IPS-20b (cell line): ENCODE measurements at regions not wholly inside any gene's neighbourhood (a gene's known extent, or its start where the extent isn't known, plus 50 kb on each side); places are given as distances from the start of the nearest gene placed in this dataset.
"Not testable (repeated sequence)": the region's sequence is repeated elsewhere in the genome, so short reads cannot be mapped to it uniquely, and the experiment has no call there.

Experiments used
- H3K27ac ChIP-seq: one replicate; pipeline ENCODE4 v1.5.1; 2013; ENCODE audit warnings: low read length
- H3K27me3 ChIP-seq: 2 replicates; pipeline ENCODE4 v1.6.1; 2013; ENCODE audit warnings: mild to moderate bottlenecking, low read length, inconsistent platforms; ENCODE audit not compliant: insufficient read depth
- H3K36me3 ChIP-seq: 2 replicates; pipeline ENCODE4 v1.6.1; 2013; ENCODE audit warnings: low read depth, mild to moderate bottlenecking, inconsistent platforms, low read length, moderate library complexity; ENCODE audit not compliant: insufficient read depth
- H3K4me1 ChIP-seq: 2 replicates; pipeline ENCODE4 v1.6.1; 2013; ENCODE audit warnings: mild to moderate bottlenecking, control low read depth, inconsistent platforms, low read length, moderate library complexity; ENCODE audit not compliant: insufficient read depth
- H3K4me3 ChIP-seq: 2 replicates; pipeline ENCODE4 v1.5.1; 2013; ENCODE audit warnings: mild to moderate bottlenecking, low read length, inconsistent platforms
- H3K9ac ChIP-seq: 2 replicates; pipeline ENCODE4 v1.6.1; 2013; ENCODE audit warnings: low read depth, mild to moderate bottlenecking, inconsistent platforms, low read length, moderate library complexity
- H3K9me3 ChIP-seq: 2 replicates; pipeline ENCODE4 v1.6.1; 2013; ENCODE audit warnings: mild to moderate bottlenecking, low read depth, low read length, inconsistent platforms; ENCODE audit not compliant: insufficient read depth

DNA sequence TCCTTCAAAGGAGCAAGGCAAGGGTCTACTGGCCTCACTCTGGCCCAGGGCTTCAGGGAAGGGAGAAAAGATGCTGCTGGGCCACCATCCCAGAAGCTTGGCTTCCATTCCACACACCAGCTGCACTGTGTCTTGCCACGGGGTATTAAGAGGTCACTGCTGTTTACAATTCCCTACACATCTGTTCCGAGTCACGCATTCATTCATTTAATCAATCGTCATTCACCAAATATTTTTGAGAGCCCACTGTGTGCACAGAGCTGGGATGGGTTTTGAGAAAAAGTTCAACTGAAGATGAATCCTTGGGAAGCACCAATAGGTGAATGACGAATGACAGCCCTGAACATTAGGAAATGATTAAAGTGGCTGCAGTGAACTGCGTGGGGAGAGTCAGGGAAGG is 101.7 kb downstream of the NAV1 start:
- Histone ChIP-seq H3K4me1 (peaks cover 7% of the 10 kb centered on the region; the same call in 1 of the 2 replicates), H3K9ac (no peak overlapping the region), H3K4me3 (no peak overlapping the region), H3K9me3 (no peaks in the 10 kb centered on the region), H3K36me3 (no peaks in the 10 kb centered on the region), H3K27me3 (0 out of 2 replicates have a peak, but pooled peaks cover under 1% of the 10 kb centered on the region), H3K27ac (no peak overlapping the region)

DNA sequence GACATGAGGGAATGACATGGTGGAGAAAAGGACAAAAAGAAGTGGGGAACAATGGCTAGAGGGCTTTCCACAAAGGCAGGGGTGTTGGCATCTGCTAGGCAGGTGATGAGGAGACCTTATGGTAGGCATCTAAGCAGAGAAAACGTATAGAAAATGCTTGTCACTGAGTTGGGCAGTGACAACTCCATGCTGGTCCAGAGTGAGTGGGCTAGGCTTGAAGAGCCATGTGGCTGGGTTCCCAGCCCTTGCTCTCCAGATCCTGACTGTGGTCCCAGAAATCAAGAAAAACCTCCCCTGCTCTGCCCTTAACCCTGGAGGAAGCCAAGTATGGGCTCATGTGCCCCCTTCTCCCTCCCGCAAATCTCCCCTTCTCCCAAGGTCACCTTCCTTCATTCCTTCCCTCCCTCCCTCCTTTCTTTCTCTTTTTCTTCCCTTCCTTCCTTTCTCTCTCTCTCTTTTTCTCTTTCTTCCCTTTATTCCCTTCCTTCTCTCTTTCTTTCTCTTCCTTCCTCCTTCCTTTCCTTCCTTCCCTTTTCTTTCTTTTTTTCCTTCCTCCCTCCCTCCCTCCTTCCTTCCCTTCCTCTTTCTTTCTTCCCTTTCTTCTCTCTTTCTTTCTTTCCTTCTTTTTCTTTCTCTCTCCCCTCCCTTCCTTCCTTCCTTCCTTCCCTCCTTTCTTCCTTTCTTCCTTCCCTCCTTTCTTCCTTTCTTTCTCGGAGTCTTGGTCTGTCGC is 102.8 kb downstream of the NAV1 start:
- Histone ChIP-seq H3K4me1 (peaks cover under 1% of the 10 kb centered on the region; the same call in 1 of the 2 replicates), H3K9ac (no peak overlapping the region), H3K27ac (no peak overlapping the region), H3K9me3 (no peaks in the 10 kb centered on the region), H3K4me3 (no peak overlapping the region), H3K36me3 (no peaks in the 10 kb centered on the region), H3K27me3 (peaks cover 12% of the 10 kb centered on the region)

DNA sequence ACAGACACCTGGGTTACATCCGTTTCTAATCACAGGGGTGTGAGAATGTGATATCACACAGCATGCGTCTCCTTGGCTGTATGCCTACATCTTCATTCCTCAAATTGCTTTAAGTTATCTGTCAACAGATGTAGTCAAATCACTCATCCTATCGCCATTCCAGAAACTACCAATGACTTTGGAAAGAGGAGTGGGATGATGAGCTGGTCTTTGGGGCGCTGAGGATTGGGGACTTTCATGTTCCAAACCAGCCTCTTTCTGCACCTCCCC is 104.8 kb downstream of the NAV1 start:
- H3K27me3 ChIP-seq, result peaks cover 25% of the 10 kb centered on the region
- H3K27ac ChIP-seq, result no peak overlapping the region
- H3K9ac ChIP-seq, result no peak overlapping the region
- H3K9me3 ChIP-seq, result no peaks in the 10 kb centered on the region
- no peak overlapping the region for H3K4me3 ChIP-seq
- H3K4me1 ChIP-seq, result peaks cover 6% of the 10 kb centered on the region; the same call in 1 of the 2 replicates
- no peaks in the 10 kb centered on the region for H3K36me3 ChIP-seq

DNA sequence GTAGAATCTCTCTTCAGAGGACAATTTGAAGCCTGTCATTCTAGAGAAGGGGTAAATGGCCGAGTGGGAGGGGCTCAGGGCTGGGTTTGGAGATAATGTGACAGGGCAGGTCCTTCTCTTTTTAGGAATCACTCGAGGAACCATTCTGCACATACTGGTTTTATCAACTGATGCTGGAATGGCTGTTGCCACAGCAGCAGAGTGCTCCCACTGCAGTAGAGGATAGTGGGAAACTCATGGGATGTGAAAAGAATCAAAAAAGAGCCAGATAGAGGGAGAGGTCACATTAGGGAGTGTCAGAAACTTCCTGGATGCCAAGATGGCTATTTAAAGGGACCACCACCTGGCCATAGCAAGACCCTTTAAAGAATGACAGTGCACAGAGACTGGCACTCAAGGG is 105.3 kb downstream of the NAV1 start:
- Histone ChIP-seq H3K27me3 (peaks cover 30% of the 10 kb centered on the region), H3K4me1 (peaks cover 6% of the 10 kb centered on the region; the same call in 1 of the 2 replicates), H3K27ac (no peak overlapping the region)

DNA sequence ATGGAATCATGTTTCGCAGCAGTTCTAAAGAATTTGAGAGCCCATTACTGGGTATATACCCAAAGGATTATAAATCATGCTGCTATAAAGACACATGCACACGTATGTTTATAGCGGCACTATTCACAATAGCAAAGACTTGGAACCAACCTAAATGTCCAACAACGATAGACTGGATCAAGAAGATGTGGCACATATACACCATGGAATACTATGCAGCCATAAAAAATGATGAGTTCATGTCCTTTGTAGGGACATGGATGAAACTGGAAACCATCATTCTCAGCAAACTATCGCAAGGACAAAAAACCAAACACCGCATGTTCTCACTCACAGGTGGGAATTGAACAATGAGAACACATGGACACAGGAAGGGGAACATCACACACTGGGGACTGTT is 106.1 kb downstream of the NAV1 start:
- not testable (repeated sequence) for H3K9ac ChIP-seq, H3K4me3 ChIP-seq, H3K4me1 ChIP-seq, H3K36me3 ChIP-seq, H3K27ac ChIP-seq, H3K9me3 ChIP-seq
- peaks cover 37% of the 10 kb centered on the region for H3K27me3 ChIP-seq

More for the DNA sequence above, 105.3 kb downstream of the NAV1 start:
- no peaks in the 10 kb centered on the region for H3K9me3 ChIP-seq
- H3K36me3 ChIP-seq, result no peaks in the 10 kb centered on the region
- no peak overlapping the region for H3K9ac ChIP-seq
- H3K4me3 ChIP-seq, result no peak overlapping the region

DNA sequence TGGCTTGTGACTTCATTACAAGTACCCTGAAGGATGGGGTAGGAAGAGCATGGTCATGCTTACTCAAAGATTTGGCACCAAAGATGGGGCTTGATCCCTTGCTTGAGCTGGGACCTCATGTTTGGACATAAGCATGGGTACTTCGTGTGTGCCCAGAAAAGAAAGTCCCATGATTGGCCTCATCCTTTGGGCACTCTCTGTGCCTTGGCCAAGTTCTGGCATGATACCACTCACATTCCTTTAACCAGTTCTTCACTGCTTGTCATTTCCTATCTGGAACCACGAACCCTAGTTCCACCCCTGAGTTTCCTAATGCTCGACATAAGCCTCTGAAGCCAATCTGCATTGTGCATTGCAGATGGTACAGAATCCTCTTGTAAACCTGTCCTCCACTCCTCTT is 107.0 kb downstream of the NAV1 start:
- Histone ChIP-seq H3K27ac (no peak overlapping the region), H3K36me3 (no peaks in the 10 kb centered on the region)

DNA sequence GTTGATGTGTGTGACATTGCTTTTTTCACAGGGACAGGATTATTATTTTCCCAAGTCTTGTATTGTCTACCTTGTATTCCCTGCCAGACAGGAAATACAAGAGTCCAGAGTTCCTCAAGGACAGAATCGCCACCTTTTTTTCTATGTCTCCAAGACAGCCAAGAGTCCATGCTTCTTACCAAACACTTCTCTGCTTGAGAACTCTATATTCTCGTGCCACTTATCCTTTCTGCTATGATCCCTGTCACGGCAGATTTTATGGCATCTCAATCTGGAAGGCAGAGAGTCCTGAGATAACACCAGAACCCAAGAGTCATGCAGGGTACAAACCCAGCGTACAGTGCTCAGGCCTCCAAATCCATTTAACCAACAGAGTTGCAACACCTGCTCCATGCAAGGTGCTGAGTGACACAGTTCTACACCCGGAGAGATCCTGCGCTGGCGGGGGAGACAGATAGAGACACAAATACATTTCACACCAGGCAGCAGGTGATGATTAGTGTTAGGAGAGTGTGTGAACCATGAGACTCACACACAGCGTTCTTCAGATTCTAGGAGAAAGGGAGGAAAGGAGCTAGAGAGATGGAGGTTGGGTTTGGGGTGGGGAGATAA is 107.6 kb downstream of the NAV1 start:
- Histone ChIP-seq H3K4me1 (peaks cover 16% of the 10 kb centered on the region; the same call in 1 of the 2 replicates), H3K4me3 (no peak overlapping the region), H3K27me3 (peaks cover 49% of the 10 kb centered on the region), H3K9ac (no peak overlapping the region), H3K9me3 (no peaks in the 10 kb centered on the region), H3K36me3 (no peaks in the 10 kb centered on the region), H3K27ac (no peak overlapping the region)

More for the DNA sequence above, 107.0 kb downstream of the NAV1 start:
- Histone ChIP-seq H3K27me3 (peaks cover 44% of the 10 kb centered on the region), H3K9me3 (no peaks in the 10 kb centered on the region), H3K4me1 (peaks cover 11% of the 10 kb centered on the region; the same call in 1 of the 2 replicates), H3K9ac (no peak overlapping the region), H3K4me3 (no peak overlapping the region)

DNA sequence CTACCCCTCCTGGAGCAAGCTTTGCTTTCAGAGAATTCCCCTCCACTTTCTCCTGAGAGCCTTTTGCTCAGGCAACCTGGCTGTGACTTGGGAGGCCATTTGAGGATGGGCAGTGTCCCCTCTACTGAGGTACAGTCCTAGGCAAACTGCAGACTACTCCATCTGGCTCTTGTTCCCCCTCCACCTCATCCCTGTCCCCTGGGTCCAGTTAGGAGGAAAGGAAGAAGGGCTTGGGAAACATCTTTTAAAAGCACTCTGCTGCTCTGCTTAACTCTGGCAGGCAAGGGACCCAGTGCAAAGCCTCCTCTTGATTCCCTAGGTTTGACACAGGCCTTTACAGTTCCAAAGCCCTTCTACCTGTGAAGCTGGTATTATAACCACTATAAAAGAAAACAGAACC is 108.2 kb downstream of the NAV1 start:
- Histone ChIP-seq H3K4me3 (peak overlapping the region; percentile 82; the same call in 1 of the 2 replicates), H3K36me3 (no peaks in the 10 kb centered on the region), H3K27ac (no peak overlapping the region), H3K9ac (peak overlapping the region; percentile 59; the same call in 1 of the 2 replicates), H3K9me3 (no peaks in the 10 kb centered on the region), H3K4me1 (peaks cover 17% of the 10 kb centered on the region; the same call in 1 of the 2 replicates), H3K27me3 (peaks cover 51% of the 10 kb centered on the region)

DNA sequence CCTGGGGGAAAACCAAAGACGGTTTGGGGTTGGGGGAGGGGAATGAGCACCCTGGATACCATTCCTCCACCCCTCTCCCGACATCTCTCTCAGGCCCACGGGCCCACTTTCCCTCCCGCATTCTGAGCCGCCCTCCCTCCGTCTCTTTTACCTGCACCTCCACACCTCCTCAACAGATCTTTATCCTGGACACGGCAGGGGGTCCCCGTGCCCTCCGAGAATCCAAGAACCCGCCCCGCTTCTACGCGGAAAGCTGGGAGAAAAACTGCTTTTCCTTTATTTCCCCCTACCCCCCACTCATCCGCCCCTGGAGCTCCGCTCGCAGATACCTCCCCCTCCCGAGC is 108.8 kb downstream of the NAV1 start:
- peaks cover 51% of the 10 kb centered on the region for H3K27me3 ChIP-seq
- no peaks in the 10 kb centered on the region for H3K36me3 ChIP-seq
- H3K4me1 ChIP-seq, result peaks cover 17% of the 10 kb centered on the region; the same call in 1 of the 2 replicates
- H3K9me3 ChIP-seq, result no peaks in the 10 kb centered on the region
- peak overlapping the region; percentile 59; the same call in 1 of the 2 replicates for H3K9ac ChIP-seq
- H3K27ac ChIP-seq, result no peak overlapping the region
- peak overlapping the region; percentile 82 for H3K4me3 ChIP-seq

DNA sequence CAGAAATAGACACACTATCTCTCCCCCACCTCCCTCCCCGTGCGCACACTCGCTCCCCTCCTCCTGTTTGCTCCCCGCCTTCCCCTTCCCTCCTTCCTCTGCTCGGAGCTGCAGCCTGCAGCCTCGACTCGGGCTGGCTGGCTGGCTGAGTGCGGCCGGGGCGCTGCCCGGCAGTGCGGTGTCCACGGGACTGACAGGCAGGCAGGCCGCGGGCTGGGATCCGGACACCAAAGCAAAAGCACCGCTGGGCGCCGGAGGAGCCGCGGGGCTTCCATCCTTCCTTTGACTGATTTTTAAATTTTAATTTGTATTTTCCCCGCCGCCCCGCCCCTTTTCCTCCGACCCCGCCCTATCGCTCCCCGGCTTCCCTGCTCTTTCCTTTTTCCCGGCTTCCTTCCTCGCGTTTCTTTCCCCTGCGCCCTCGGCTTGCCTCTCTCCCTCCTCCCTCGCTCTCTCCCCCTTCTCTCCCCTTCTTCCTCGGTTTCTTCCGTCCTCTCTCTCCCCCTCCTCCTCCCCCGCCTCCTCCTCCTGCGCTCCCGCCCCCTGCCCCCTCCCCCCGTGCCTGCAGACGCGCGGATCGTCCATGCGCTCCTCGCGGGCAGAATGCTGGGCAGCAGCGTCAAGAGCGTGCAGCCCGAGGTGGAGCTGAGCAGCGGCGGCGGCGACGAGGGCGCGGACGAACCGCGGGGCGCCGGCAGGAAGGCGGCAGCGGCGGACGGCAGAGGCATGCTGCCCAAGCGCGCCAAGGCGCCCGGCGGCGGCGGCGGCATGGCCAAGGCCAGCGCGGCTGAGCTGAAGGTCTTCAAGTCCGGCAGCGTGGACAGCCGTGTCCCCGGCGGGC is 109.4 kb downstream of the NAV1 start:
- Histone ChIP-seq H3K9me3 (no peaks in the 10 kb centered on the region), H3K4me3 (peak overlapping the region; percentile 82), H3K4me1 (peaks cover 19% of the 10 kb centered on the region; the same call in 1 of the 2 replicates), H3K9ac (peak overlapping the region; percentile 63; the same call in 1 of the 2 replicates), H3K36me3 (no peaks in the 10 kb centered on the region), H3K27ac (no peak overlapping the region), H3K27me3 (peaks cover 51% of the 10 kb centered on the region)

DNA sequence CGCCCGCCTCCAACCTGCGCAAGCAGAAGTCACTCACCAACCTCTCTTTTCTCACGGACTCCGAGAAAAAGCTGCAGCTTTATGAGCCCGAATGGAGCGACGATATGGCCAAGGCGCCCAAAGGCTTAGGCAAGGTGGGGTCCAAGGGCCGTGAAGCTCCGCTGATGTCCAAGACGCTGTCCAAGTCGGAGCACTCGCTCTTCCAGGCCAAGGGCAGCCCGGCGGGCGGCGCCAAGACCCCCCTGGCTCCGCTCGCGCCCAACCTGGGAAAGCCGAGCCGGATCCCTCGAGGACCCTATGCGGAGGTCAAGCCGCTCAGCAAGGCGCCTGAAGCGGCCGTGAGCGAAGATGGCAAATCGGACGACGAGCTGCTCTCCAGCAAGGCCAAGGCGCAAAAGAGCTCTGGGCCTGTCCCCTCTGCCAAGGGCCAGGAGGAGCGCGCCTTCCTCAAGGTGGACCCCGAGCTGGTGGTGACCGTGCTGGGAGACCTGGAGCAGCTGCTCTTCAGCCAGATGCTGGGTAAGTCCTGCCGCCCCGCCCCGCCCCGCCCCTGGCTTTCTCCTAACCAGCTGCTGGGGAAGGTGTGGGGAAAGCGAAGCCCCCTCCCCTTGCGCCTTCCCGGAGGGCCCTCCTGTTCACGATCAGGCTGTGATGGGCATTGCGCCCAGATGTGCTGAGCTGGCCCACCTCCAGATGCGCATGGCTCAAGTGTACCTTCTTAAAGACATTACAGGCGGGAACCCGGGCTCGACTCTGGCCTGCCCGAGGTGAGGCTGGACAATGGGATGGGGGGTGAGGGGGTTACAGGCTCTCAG is 110.2 kb downstream of the NAV1 start:
- H3K4me3 ChIP-seq, result peak overlapping the region; percentile 82
- no peak overlapping the region for H3K27ac ChIP-seq
- H3K4me1 ChIP-seq, result peaks cover 21% of the 10 kb centered on the region; the same call in 1 of the 2 replicates
- H3K9ac ChIP-seq, result peak overlapping the region; percentile 69; the same call in 1 of the 2 replicates
- H3K27me3 ChIP-seq, result peaks cover 51% of the 10 kb centered on the region
- H3K36me3 ChIP-seq, result no peaks in the 10 kb centered on the region
- H3K9me3 ChIP-seq, result no peaks in the 10 kb centered on the region
